ENCODE measurements at regions not wholly inside any gene's neighbourhood (a gene's known extent, or its start where the extent isn't known, plus 50 kb on each side); places are given as distances from the start of the nearest gene placed in this dataset.

DNA sequence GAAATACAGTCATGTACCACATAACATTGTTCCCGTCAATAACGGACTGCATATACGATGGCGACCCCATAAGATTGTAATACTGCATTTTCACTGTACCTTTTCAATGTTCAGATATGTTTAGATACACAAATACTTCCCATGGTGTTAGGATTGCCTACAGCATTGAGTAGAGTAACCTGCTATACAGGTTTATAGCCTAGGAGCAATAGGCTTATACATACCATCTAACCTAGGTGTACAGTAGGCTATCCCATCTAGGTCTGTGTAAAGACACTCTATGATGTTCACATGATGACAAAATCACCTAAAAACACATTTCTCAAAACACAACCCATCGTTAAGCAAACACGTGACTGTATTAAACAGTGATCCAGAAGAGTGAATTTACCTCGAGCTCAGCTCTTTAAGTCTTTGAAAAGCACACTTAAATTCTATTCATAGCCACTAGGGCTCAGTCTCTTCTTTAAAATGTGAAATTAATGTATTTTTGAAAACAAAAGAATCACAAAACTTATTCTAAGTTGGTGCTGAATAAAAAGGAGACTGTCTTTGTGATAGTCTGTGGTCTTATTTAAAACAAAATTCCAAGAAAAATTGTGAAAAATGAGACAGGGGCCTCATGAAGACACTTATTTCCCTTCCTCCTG lies 239.1 kb upstream of the ARID2 start:
- no peak for DNase-seq (ENCODE audit: low spot score)
- TF ChIP-seq, protein P1, sequence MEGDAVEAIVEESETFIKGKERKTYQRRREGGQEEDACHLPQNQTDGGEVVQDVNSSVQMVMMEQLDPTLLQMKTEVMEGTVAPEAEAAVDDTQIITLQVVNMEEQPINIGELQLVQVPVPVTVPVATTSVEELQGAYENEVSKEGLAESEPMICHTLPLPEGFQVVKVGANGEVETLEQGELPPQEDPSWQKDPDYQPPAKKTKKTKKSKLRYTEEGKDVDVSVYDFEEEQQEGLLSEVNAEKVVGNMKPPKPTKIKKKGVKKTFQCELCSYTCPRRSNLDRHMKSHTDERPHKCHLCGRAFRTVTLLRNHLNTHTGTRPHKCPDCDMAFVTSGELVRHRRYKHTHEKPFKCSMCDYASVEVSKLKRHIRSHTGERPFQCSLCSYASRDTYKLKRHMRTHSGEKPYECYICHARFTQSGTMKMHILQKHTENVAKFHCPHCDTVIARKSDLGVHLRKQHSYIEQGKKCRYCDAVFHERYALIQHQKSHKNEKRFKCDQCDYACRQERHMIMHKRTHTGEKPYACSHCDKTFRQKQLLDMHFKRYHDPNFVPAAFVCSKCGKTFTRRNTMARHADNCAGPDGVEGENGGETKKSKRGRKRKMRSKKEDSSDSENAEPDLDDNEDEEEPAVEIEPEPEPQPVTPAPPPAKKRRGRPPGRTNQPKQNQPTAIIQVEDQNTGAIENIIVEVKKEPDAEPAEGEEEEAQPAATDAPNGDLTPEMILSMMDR (IDR thresholded peaks at IDR 0.05; ENCODE audit: extremely low read depth, missing control alignments): no peak

- no peak for DNase-seq (ENCODE audit: low spot score)
- TF ChIP-seq, protein P1 (IDR thresholded peaks at IDR 0.05; ENCODE audit: extremely low read depth, missing control alignments): no peak
Measured at GRCh38 chr12:45494279-45494678, 235.2 kb upstream of the ARID2 start.

- DNase-seq (ENCODE audit: low spot score): no peak
- TF ChIP-seq, protein P1 (IDR thresholded peaks at IDR 0.05; ENCODE audit: extremely low read depth, missing control alignments): no peak
Measured at GRCh38 chr12:45498645-45499044, 230.9 kb upstream of the ARID2 start.

DNA sequence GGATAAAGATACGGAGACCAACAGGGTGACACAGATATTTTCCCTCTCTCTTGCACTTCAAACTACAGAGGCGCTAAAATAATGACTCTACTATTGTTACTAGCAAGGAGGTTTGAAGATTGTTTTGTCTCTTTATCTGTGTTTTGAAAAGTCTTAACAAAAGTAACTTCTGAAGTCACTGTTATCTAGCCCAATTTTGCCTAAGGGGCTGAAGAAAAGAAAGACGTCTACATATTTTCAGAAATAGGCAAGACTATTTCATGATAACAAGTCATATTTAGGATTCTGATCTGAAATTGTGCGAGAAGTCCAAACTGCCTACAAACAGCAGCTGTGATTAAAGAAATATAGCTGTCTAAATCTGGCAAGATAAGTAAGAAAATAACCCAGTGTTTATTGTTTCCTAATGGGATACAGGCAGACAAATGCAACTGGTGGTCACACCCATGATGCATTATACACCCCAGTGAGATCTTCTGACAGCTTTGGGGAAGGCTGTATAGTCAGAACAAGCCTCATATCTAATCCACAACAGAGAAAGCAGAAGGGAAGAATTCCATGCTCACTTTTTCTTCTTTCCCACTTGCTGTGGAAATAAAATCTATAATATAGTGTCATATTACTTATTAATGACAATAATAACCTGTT lies 226.9 kb upstream of the ARID2 start:
- DNase-seq (ENCODE audit: low spot score): no peak
- TF ChIP-seq, protein P1 (IDR thresholded peaks at IDR 0.05; ENCODE audit: extremely low read depth, missing control alignments): no peak

GRCh38 chr12:45503899-45504298 lies 225.6 kb upstream of the ARID2 start:
- TF ChIP-seq, protein P1 (IDR thresholded peaks at IDR 0.05; ENCODE audit: extremely low read depth, missing control alignments): no peak
- DNase-seq (ENCODE audit: low spot score): no peak

DNA sequence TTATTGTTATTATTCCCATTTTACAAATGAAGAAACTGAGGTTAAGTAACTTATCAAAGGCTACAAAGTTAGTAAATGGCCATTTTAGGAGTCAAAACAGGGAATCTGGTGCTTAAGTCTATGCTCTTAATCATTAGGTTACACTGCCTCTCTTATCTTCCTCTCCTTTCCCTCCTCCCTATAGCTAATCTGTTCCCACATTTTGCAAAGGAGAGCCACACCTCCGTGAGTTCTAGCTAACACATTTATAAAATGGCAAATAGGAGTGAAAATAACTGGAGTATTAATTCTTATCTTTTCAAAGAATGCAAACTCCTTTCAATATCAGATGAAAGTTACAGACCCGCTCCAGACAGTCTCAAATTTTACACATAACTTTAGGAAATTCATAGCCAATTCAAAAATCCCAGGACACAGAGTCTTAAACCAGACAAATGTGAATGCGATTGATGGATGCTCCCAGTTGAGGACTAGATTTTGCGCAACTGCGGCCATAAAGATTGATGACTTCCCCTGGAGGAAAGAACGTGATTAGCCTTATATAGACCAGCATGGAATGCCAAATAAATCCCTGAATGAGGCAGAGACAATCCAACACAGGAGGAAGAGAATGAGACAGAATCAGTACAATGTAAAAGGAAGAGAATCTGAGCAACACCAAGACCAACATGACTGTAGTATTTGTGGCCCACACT lies 225.0 kb upstream of the ARID2 start:
- DNase-seq (ENCODE audit: low spot score): no peak
- TF ChIP-seq, protein P1 (IDR thresholded peaks at IDR 0.05; ENCODE audit: extremely low read depth, missing control alignments): no peak

DNA sequence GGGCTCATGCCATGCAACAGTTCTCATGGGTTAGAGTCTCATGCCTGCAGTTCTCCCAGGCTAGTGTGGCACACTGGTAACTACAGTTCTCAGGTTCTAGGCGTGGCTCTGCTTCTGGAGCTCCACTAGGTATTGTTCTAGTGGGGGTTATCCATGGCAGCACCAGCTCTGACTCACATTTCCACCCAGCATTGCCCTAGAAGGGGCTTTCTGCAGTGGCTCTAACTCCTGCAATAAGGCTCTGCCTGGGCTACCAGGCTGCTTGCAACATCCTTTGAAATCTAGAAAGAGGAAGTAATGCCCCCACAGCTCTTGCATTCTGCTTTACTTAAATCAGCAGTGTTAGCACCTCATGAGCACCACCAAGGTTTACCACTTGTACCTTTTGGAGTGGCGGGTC lies 220.3 kb upstream of the ARID2 start:
- TF ChIP-seq, protein P1 (IDR thresholded peaks at IDR 0.05; ENCODE audit: extremely low read depth, missing control alignments): no peak
- DNase-seq (ENCODE audit: low spot score): no peak

Data from GM20000 (cell line).